GM10266 (cell line): ENCODE measurements at regions not wholly inside any gene's neighbourhood (a gene's known extent, or its start where the extent isn't known, plus 50 kb on each side); places are given as distances from the start of the nearest gene placed in this dataset.

Source experiments
- DNase-seq: peaks from one replicate; pipeline ENCODE4 v3.0.0; 2012; ENCODE audit errors: extremely low spot score
- TF ChIP-seq, protein P1 (sequence below): IDR thresholded peaks from 2 replicates; pipeline ENCODE4 v1.5.1; 2012; ENCODE audit warnings: mild to moderate bottlenecking, low read depth; ENCODE audit not compliant: control insufficient read depth, insufficient read depth; ENCODE audit errors: missing control alignments

DNA sequence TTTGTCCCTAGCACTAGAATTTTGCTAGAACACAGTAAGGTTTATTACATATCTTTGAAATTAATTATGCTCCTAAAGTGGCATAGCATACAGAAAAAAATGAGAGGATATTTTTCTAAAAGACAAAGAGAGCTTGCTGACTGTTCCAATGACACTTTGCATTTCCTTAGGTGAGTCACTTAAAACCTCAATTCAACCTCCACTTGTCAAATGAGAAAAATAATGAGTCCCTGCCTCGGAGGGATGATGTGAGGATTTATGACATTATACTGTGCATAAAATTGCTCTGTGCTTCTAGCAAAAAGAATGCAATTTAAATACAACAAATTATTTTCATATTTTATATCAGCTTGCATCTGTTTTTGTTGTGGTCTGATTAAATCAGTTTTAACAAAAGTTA lies 1417.0 kb upstream of the ALCAM start:
- no peak for DNase-seq
- TF ChIP-seq, protein P1, sequence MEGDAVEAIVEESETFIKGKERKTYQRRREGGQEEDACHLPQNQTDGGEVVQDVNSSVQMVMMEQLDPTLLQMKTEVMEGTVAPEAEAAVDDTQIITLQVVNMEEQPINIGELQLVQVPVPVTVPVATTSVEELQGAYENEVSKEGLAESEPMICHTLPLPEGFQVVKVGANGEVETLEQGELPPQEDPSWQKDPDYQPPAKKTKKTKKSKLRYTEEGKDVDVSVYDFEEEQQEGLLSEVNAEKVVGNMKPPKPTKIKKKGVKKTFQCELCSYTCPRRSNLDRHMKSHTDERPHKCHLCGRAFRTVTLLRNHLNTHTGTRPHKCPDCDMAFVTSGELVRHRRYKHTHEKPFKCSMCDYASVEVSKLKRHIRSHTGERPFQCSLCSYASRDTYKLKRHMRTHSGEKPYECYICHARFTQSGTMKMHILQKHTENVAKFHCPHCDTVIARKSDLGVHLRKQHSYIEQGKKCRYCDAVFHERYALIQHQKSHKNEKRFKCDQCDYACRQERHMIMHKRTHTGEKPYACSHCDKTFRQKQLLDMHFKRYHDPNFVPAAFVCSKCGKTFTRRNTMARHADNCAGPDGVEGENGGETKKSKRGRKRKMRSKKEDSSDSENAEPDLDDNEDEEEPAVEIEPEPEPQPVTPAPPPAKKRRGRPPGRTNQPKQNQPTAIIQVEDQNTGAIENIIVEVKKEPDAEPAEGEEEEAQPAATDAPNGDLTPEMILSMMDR = no peak

DNA sequence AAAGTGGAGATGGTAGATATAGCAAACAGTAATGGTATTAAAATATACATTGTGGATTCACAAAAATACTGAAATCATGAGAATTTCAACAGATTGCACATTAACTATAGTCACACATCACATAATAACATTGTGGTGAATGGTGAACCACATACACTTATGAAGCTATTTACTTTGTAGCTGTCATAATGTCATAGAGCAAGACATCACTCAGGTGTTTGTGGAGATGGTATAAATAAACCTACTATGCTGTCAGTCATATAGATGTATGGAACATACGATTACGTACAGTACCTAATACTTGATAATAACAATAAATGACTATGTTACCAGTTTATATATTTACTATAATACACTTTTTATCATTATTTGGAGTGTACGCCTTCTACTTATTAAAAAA lies 1416.0 kb upstream of the ALCAM start:
- DNase-seq = no peak

DNA sequence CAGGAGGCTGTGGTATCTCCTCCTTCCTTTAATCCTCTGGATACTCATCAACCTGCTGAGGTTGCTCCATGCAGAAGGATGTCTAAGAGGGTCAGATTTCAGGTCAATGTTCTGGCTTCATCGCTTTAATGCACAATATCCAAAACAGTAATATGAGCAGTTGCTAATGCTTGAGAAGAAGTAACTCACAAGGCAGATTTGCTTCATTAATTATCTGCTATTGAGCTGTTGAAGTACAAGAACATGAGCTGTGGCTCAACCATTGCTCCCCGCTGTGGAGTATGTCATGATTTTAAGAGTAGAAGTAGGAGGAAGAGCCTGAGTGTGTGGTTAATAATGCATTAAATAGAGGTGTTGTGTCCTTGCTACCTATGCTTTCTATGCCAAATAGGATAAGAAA lies 1412.9 kb upstream of the ALCAM start:
- TF ChIP-seq, protein P1 = no peak
- DNase-seq = no peak

More for the DNA sequence above, 1416.0 kb upstream of the ALCAM start:
- TF ChIP-seq, protein P1 = no peak

DNA sequence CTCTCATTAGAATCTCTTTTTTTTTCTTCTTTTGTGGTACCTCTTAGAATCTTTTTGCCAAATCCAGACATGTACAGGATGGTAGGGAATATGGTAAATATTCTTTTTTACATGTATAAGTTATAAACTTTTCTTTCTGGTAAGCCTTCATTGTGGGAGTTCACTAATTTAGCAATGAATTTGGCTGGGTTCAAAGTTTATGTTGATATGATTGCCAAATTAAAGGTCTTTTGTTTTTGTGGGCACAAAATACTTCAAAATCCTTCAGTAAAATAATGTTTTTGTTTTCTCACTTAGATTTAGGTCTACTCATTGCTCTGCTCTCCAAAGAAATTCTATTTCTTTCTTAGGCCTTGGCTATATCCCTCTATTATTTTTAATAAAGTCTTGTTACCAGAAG lies 1405.9 kb upstream of the ALCAM start:
- DNase-seq = no peak
- TF ChIP-seq, protein P1 = no peak

DNA sequence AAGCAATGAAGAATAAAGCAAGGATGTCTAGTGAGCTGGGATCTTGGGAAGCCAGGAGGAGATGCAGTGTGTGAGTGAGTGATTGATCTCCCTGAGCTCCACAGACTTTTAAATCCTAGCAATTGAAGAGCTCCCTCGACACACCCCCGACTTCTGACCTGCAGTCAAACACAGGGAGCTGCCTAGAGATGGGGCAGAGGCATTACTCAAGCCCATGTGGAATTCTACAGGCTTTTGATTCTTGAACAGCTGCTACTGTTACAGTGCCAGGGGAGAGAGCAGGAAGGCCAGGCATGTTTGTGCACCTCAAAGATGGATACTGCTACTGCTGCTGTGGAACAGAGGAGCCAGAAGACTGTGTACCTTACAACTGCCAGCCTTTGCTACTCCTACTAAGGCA lies 1403.1 kb upstream of the ALCAM start:
- no peak for DNase-seq
- TF ChIP-seq, protein P1 = no peak

DNA sequence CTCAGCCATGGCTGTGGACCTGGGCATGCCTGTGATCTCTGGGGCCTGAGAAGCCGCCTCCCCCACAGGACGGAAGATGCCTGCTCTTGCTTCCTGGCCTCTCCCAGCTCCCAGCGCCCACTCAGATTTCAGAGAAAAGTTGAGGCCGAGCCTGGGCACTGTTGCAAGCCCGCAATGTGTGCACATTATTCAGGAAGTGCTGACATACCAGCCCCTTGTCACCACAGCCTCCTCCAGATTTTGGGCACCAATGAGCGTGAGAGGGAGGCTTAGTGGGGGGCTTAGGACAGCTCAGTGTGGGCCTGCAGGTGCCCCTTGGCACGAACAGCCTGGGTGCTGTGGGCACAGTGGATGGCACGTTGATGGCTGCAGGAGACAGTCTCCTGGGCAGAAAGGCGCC lies 1400.9 kb upstream of the ALCAM start:
- TF ChIP-seq, protein P1 = no peak
- DNase-seq = no peak

DNA sequence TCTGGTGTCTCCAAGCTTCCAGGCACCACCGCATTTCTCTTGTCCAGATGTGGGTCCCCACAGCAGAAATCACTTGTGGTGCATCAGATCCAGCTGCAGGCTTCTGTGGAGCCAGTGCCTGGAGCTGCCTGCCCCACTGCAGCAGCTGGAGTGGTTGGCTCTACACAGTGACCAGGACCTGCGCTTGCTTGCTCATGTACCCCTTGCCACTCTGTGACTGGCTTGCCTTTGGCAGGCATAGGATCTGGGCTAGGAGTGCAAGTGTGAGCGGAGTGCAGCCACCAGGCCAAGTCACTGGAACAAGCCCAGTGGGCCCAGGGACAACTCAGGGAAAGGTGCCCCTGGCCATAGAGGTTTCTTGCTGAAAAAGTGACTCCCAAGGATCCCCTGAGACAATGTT lies 1400.0 kb upstream of the ALCAM start:
- TF ChIP-seq, protein P1 = no peak

More for the DNA sequence above, 1400.0 kb upstream of the ALCAM start:
- DNase-seq = no peak
